Fibroblast of the conjunctiva (primary cell): ENCODE measurements at regions not wholly inside any gene's neighbourhood (a gene's known extent, or its start where the extent isn't known, plus 50 kb on each side); places are given as distances from the start of the nearest gene placed in this dataset.
"Not testable (repeated sequence)": the region's sequence is repeated elsewhere in the genome, so short reads cannot be mapped to it uniquely, and the experiment has no call there.

Experiments
- DNase-seq: peaks from one replicate; pipeline ENCODE4 v3.0.0-alpha.2; 2010; ENCODE audit warnings: low read depth

DNA sequence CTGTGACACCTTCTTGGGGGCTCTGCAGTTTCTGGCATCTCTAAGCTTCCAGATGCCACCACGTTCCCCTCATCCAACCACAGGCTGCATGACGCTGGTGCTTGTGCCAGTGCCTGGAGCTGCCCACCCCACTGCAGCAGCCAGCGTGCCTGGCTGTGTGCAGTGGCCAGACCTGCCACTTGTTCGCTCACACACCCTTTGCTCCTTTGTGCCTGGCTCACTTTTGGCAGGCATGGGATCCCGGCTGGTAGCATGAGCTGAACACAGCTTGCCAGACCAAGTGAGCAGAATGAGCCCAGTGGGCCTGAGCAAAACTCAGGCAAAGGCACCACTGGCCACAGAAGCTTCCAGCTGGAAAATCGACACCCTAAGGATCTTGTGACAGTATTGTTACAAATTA lies 562.9 kb upstream of the ACO1 start:
- no peak for DNase-seq

DNA sequence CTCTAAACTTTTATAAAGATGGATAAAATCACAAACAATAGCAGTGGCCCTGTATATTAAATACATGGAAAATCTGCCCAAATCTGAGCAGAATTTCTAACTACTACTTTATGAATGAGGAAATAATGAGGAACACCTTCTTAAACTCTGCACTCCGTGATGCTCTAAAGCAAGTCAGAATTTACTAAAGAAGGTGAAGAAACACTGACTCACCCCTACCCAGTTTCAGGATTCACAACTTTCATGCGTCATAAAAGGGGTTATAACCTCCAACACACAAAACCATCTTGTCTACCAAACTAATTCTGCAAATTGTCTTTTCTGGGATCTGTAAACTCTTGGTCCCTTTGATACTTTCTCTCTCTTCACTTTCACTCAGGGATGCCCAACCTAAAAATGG lies 561.1 kb upstream of the ACO1 start:
- no peak for DNase-seq

DNA sequence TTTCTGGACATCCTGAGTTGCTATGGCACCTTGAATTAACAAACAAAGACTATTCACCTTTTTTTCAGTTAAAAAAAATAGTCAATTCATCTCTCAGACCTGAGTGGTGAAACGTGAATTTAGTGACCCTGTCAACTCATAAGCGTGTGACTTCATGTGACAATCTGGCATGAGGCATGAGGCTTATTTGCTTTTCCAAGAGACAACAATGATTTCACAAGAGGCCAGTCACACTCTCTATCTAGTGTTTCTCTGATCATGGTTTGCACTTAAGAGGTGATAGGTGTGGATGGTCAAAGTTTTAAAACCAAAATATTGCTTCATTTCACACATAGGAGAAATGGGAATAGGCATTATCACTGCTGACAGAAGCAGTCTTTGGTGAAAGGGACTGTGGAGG lies 559.6 kb upstream of the ACO1 start:
- DNase-seq, result no peak

DNA sequence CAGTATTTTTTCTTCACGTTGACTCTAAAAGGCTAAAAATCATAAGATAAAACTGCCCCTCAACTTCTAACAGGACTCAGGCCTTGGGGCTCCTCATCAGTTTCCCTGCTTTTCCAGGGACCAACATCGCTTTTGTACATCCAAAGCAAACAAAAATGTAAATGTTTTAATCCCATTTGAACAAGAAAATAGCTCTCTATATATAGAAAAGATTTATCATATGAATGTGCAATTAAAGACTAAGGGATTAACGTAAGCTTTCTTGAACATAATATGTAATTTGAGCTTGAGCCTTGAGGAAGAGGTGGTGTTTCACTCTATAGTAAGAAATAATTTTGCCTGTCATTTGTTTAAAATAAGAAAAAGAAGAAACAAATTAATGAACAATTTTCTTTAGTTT lies 547.2 kb upstream of the ACO1 start:
- no peak for DNase-seq

DNA sequence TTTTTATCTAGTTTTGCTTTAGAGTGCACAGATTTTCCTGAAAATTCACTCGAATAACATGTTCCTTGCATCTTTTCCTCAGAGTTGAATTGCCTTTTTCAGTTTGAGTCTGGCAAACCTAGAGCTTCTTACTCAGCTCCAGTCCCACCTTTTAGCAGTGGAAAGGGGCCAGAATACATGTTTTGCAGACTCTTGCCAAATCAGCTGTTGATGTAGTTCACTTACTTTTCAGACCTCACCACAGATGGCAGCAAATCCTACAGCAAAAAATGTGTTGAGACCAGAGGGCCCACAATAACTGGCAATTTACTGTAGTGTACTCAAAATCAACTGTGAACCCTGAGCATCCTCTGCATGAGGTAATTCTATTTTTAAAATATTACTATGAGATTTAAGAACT lies 545.2 kb upstream of the ACO1 start:
- DNase-seq, result no peak

DNA sequence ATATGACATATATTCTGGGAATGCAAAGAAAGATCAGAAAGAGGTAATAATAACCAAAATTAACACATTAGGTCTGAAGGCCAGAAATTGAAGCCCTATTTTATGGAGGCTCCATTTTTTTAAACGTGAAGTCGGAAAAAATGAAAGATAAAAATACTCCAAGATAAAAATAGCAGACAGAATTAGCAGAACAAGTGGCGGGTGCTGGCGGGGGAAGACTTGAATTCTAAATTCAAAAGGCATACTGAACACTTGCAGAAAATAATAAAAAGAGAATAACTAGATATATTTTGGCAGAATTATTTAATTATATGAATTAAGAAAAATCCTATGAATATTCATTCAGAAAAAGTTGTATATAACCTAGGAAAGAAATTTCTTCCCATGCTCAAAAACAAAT lies 543.7 kb upstream of the ACO1 start:
- no peak for DNase-seq

DNA sequence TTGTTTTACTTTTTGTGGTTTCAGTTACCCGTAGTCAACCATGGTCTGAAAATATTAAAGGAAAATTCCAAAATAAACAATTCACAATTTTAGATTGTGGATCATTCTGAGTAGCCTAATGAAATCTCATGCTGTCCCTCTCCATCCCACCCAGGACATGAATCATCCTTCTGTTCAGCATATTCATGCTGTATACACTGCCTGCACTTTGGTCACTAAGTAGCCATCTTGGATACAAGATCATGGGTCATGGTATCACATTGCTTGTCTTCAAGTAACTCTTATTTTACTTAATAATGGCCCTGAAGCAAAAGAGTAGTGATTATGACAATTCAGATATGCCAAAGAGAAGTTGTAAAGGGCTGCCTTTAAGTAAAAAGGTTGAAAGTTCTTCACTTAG lies 536.5 kb upstream of the ACO1 start:
- no peak for DNase-seq

DNA sequence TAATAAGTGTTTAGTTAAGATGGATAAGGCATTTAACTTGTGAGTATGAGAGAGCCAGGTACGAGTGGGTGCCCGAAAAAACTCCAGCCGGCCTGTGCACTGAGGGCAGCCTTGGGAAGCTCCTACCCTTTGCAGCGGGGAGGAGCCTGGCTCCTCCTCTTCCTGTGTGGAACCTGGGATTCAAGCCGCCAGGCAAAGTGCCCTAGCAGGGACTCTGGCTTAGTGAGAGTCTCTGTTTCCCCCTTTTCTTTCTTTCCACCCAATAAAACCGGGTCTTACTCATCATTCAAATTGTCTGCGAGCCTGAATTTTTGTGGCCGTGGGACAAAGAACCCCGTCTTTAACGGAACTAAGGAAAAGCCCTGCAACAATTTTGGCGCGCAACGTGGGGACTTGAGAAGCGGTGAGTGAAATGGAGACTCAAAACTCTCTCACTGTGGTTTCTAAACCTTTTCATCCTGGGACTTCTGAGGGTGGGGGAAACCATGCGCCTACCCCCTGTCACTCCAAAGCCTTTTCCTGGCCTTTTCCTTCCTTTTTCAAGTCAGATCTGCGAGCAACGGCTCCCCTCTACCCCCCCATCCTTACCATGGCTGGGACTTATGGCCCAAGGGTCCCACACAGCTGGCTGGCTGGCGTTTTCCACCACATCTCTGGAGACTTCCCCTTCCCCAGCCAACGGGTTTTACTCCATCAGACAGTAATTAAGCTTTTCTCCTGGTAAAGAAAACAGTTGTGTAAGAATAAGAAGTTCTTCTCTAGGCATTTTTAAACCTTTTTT lies 535.7 kb upstream of the ACO1 start:
- DNase-seq, result no peak

DNA sequence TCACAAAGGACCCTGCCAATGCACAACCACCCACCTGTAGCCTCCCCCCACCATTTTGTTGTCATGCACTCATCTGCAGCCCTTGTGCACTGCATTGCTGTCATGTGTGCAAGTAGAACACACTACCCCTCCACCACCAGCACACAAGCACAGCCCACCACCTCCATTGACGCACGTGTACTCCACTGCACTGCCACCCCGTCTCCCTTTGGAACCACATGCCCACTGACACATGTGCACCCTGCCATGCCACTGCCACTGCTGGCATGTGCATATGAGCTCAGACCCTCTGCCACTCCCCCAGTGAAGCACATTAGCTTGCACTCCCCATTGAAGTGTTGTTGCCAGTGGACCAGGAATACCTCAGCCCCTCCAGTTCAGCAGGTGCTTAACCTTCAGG lies 530.3 kb upstream of the ACO1 start:
- no peak for DNase-seq

DNA sequence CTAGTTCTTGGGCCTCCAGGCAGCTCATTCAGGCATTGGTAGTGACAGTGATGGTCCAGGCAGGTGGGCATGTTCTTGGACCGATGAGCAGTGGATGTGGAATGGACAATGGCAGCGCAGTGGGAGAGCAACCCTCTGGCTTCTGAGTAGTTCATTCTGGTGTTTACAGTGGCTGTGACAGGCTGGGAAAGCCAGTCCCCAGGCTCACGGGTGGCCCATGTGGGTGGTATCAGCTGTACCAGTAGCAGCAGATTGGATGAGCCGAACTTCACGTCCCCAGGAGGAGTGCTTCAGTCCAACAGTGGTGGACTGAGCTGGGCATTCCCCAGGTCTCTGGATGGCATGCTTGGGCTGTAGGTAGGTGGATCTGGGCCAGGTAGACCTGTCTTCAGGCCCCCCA lies 515.6 kb upstream of the ACO1 start:
- DNase-seq, result no peak

DNA sequence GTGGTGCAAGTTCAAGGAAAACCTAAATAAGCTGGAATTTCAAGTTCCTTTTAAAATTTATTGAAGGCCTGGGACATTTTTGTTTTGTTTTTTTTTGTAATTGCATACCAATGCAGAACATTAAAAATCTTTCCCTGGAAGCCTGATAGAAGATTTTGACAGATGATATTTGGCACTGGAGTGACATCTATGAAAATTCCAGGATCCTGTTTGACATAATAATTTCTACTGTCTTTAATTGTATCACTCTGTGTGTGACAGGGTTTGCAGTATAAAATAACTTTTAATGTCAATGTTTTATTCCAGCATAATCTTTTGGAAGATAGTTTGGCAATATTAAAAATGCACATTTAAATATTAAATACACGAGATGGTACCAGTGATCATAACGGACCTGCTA lies 514.2 kb upstream of the ACO1 start:
- no peak for DNase-seq

DNA sequence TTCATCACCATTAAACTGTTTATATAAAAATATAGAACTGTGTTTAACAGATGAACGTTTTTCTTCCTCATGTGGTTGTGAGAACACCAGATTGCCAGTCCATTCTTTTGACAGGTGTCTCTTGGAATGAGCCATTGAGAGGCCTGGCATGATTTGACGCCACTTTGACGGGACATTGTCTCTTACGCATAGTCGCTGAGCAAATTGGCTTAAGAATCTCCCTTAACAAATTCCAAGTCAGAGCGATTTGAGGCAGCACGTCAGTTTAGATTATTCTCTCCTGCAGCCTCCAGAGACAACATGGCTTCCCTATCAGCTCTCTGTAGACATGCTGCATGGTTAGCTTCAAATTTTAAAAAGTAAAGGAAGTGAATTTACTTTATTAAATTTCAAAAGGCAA lies 510.7 kb upstream of the ACO1 start:
- DNase-seq, result no peak

DNA sequence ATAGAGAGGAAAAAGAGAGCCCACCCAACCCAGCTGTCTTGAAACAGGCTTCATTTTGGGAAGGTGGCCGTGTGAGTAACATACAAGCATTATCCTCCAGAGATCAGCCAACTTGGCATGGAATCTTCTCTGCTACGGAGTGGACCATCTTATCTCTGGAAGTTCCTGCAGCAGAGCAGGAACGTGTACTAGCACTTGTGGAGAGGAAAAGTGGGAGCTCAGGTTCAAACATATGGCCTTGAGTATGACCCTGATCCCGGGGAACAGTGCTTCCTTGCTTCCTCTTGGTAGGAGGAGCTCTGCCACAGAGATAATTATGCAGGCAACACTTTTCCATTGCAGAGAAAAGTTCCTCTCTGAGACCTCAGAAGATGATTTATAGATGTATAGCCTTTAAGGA lies 490.4 kb upstream of the ACO1 start:
- DNase-seq, result no peak

DNA sequence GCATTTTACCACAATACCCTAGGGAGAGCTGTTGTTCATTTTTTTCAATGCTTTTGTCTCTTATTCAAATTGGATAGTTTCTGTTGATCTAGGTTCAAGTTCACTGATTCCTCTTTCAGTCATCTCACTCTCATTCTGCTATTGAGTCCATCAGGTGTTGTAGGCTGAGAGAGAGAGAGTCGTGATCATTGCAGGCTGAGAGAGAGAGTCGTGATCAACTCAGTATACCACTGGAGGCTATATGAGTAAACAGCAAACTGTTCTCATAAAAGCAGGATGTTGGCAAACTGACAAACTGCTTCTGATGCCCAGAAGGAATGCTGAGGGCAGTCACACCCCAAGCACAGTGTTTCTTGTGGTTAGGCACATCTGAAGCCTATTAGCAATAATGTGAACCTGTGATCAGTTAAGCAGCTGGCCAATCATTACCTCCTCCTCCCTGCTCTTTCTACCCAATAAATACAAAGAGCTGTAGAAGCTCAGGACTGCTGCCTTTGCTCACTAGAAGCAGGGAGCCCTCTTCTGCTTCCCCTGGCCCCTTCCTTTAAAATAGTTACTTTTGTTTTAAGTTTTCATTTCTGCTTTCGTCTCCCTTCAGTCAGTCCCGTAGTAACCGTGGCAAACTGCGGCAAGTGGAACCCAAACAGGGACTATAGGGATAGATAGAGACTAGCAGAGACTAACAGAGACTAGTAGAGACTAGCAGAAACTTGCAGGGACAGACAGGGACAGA lies 476.1 kb upstream of the ACO1 start:
- DNase-seq, result no peak

DNA sequence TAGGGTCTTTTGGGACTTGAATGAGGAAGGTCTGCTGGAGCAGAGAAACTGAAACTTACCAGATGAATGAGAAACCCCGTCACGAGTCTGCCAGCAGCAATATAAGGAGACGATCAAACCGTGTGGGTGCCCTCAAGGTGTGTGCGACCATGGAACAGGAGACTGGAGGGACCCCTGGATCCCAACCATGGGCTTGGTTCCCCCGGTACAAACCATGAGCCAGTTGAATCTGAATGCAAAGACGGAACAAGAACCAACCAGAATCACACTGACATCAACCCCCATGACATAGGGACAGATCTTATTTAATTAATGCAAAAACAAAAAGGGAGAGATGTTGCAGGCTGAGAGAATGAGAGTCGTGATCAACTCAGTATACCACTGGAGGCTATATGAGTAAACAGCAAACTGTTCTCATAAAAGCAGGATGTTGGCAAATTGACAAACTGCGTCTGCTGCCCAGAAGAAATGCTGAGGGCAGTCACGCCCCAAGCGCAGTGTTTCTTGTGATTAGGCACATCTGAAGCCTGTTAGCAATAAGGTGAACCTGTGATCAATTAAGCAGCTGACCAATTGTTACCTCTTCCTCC lies 475.5 kb upstream of the ACO1 start:
- no peak for DNase-seq

DNA sequence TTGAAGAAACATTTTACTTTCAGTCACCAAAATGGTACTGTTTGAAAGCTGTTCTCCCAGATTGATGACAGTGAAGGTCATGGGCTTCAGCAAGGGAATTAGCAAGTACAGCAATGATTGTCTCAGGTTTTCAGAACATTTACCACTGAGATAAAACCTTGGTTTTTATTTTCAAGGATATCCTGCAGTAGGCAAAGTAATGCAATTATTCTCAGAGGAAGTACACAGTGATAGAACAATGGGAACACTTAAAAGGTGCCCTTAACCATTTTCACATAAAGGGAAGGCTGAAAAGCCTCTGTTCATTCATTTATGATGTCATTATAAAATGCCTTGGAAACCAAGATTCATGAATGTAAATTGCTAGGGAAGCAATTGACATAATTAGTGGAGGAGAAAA lies 471.8 kb upstream of the ACO1 start:
- DNase-seq, result no peak

DNA sequence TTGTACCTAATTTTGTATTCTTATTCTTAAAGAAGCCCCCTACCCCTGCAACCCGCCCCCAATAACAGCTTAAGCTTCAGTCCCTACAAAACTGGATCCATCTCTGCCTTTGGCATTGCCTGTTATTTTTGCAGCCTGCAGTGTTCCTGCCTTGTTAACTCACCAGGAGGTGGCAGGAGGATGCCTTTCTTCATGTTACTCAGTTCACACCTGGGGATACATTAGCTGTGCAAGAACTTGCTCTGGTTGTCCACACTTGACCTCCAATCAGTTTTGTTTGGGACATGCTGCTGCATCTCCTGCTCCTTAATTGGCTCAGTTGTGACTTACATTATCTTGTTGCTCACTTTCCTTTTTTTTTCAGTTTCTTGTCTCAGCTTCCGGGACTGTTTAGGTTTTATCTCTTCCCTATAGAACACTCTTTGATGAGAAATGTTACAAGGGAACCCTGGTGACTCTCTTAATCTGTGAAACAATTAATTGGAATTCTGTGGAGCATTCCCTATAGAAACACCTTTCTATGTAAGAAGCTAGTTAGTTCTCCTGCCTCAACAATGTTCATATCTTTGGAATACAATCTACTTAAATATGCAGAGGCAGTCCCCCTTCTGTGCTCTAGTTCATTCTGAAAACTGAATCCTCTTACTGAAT lies 467.7 kb upstream of the ACO1 start:
- DNase-seq, result no peak

DNA sequence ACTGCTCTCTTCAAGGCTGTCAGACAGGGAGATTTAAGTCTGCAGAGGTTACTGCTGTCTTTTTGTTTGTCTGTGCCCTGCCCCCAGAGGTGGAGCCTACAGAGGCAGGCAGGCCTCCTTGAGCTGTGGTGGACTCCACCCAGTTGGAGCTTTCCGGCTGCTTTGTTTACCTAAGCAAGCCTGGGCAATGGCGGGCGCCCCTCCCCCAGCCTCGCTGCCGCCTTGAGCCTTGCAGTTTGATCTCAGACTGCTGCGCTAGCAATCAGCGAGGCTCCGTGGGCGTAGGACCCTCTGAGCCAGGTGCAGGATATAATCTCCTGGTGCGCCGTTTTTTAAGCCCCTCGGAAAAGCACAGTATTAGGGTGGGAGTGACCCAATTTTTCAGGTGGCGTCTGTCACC lies 446.7 kb upstream of the ACO1 start:
- DNase-seq, result not testable (repeated sequence)

DNA sequence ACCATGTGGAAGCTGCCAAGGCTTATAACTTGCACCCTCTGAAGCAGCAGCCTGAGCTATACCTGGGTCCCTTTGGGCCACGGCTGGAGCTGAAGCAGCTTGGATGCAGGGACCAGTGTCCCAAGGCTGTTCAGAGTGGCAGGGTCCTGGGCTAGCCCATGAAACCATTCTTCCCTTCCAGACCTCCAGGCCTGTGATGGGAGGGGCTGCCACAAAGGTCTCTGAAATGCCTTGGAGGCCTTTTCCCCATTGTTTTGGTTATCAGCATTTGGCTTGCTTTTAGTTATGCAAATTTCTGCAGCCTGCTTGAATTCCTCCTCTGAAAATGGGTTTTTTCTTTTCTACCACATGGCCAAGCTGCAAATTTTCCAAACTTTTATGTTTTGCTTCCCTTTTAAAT lies 433.7 kb upstream of the ACO1 start:
- DNase-seq, result no peak

DNA sequence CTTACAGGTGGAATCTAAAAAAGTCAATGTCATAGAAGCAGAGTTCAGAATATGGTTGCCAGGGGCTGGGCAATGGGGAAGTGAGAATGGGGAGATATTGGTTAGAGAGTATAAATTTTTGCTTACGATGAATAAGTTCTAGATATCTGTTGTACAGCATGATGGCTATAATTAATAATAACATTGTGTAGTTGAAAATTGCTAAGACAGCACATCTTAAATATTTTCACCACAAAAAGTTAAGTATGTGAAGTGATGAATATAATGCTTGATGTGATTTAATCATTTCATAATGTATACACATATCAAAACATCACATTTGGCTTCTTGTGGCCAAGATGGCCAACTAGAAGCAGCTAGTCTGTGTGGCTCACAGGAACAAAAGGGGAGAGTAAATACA lies 425.9 kb upstream of the ACO1 start:
- DNase-seq, result no peak

DNA sequence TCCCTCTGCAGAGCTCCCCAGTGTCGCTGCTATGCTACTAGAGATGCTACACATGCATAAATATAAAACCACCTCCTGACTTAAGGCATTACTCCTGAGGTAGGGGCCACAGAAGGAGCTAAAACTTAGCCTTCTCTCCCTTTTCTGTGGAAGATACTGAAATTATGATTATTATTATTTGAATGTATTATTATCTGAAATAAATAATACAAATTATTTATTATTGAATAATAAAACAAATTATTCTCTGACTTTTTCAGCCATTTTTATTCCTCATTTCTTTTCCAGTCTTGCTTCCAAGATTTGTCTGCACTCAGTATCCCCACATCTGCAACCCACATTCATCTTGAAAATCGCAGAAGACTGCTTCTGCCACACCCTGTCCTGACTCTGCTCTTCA lies 414.9 kb upstream of the ACO1 start:
- DNase-seq, result no peak

DNA sequence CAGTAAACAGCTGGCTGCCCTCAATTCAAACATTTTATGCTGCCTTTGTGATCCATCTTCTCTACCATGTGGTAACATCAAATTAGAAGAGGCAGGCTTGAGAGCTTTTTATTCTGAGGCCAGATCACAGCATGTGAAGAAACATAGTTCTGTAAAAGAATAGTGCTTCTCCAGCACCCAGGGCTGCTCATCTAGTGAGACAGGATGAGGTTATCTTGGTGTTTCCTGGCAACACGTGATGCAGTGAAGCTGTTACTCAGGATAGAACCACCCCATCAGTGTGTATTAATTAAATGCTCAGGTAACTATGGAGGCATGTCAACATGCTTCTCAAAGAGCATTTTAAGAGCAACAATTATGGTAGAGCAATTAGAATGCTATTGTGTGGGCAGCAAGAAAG lies 400.5 kb upstream of the ACO1 start:
- DNase-seq, result no peak

DNA sequence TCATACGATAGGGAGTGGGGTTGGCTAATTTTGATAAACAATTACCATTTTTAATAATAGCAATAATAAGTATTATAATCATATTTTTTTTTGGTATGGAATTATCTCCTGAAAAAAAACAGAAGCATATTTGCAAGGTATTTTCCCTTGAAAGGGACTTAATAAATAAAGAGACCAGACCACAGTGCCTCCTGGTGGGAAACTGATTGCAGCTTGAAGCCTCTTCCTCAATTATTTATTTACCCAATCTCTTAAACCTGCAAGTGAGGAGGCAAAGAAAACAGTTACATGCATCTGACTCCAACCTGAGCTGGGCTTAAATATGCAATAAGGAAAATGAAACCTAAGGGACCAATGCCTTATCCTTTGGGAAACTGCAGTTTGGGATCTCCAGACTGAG lies 388.1 kb upstream of the ACO1 start:
- DNase-seq, result no peak
